A549 (cell line): ENCODE measurements at regions not wholly inside any gene's neighbourhood (a gene's known extent, or its start where the extent isn't known, plus 50 kb on each side); places are given as distances from the start of the nearest gene placed in this dataset.

Source experiments
- ATAC-seq, 2 experiments: fragments of 200-7000 bp in 1 of 2; fragments of >200 bp in 1 of 2; cut with Nextera tagmentation in 1 of 2; cut with Tn5 transposase in 1 of 2; 3 replicates each; pipeline versions ENCODE4 v1.8.0 to v1.9.1; 2018 to 2020; ENCODE audit warnings: mild to moderate bottlenecking in 1 of 2, moderate library complexity in 1 of 2
- CTCF ChIA-PET: fragments of 300-600 bp; sonication (Branson Sonifier 250); formaldehyde crosslinking; extraction: SDS; loops from one replicate; lab custom pipeline; 2021; ENCODE audit warnings: antibody characterized with exemption, inconsistent platforms; lab: Yijun Ruan, JAX
- POLR2A ChIA-PET: fragments of 350-600 bp; formaldehyde crosslinking; extraction: SDS; loops from one replicate; lab custom pipeline; 2021; ENCODE audit warnings: antibody characterized with exemption, inconsistent platforms; lab: Yijun Ruan, JAX
- DNase-seq, 2 experiments: peaks; one replicate each; pipeline versions ENCODE4 v3.0.0 to v3.0.0-alpha.2; 2011 to 2016; ENCODE audit warnings: low read depth in 1 of 2, low spot score in 1 of 2
- FAIRE-seq: peaks from 2 replicates; lab custom pipeline; 2011; peaks lifted over from hg19 to GRCh38; lab: Jason Lieb, UNC
- H3K27ac ChIP-seq, 2 experiments: fragments of >200 bp; sonication (Bioruptor Twin); formaldehyde crosslinking; 3 replicates each; pipeline ENCODE4 v1.5.1; 2016 to 2017
- H3K4me1 ChIP-seq: fragments of >200 bp; sonication (Bioruptor Twin); formaldehyde crosslinking; 3 replicates; pipeline ENCODE4 v1.6.1; 2016
- H3K4me2 ChIP-seq: fragments of >200 bp; sonication (Bioruptor Twin); formaldehyde crosslinking; 3 replicates; pipeline ENCODE4 v1.6.1; 2016
- H3K4me3 ChIP-seq: fragments of >200 bp; sonication (Bioruptor Twin); formaldehyde crosslinking; 3 replicates; pipeline ENCODE4 v1.5.1; 2016
- H3K9me3 ChIP-seq: fragments of >200 bp; sonication (Bioruptor Twin); formaldehyde crosslinking; 3 replicates; pipeline ENCODE4 v1.6.1; 2016
- BCL3 ChIP-seq: fragments of >200 bp; sonication (Bioruptor Twin); formaldehyde crosslinking; IDR thresholded peaks from 3 replicates; pipeline ENCODE4 v1.6.1; 2016
- CBX2 ChIP-seq: fragments of 200-600 bp; sonication (generic); IDR thresholded peaks from 2 replicates; pipeline ENCODE4 v1.6.1; 2016; ENCODE audit warnings: low read depth, mild to moderate bottlenecking, borderline replicate concordance
- CHD2 ChIP-seq: fragments of 150-350 bp; IDR thresholded peaks from 2 replicates; pipeline ENCODE4 v1.6.1; 2014; ENCODE audit warnings: low read length; ENCODE audit not compliant: partially characterized antibody
- CTCF ChIP-seq: fragments of >200 bp; sonication (Bioruptor Twin); formaldehyde crosslinking; IDR thresholded peaks from 3 replicates; pipeline ENCODE4 v1.5.1; 2016
- EHMT2 ChIP-seq: fragments of 200-600 bp; sonication (generic); IDR thresholded peaks from 2 replicates; pipeline ENCODE4 v1.6.1; 2016; ENCODE audit warnings: antibody characterized with exemption, low read depth, mild to moderate bottlenecking, moderate library complexity
- EP300 ChIP-seq, 2 experiments: fragments of >200 bp; sonication (Bioruptor Twin); formaldehyde crosslinking; IDR thresholded peaks; 2 replicates in 1 of 2; 3 replicates in 1 of 2; pipeline ENCODE4 v1.6.1; 2016 to 2017
- GATA3 ChIP-seq: IDR thresholded peaks from 2 replicates; pipeline ENCODE4 v1.6.1; 2012; ENCODE audit warnings: borderline replicate concordance
- HES2 ChIP-seq: fragments of >200 bp; sonication (Bioruptor Twin); formaldehyde crosslinking; IDR thresholded peaks from 2 replicates; pipeline ENCODE4 v1.6.1; 2016
- HEYL ChIP-seq: fragments of 250-450 bp; sonication (Bioruptor Pico); IDR thresholded peaks from 2 replicates; pipeline ENCODE4 v1.8.0; 2021; ENCODE audit warnings: mild to moderate bottlenecking, moderate library complexity
- HOXA7 ChIP-seq: fragments of 250-450 bp; sonication (Bioruptor Pico); IDR thresholded peaks from 2 replicates; pipeline ENCODE4 v1.5.0; 2020; ENCODE audit warnings: mild to moderate bottlenecking, moderate library complexity
- JUN ChIP-seq, 2 experiments: fragments of >200 bp; sonication (Bioruptor Twin); formaldehyde crosslinking; IDR thresholded peaks; 2 replicates in 1 of 2; 3 replicates in 1 of 2; pipeline ENCODE4 v1.6.1; 2016 to 2017
- KDM5A ChIP-seq: fragments of 200-600 bp; sonication (generic); IDR thresholded peaks from 2 replicates; pipeline ENCODE4 v1.6.1; 2016; ENCODE audit warnings: antibody characterized with exemption, mild to moderate bottlenecking
- MAX ChIP-seq: IDR thresholded peaks from 2 replicates; pipeline ENCODE4 v1.6.1; 2012
- MAZ ChIP-seq: fragments of 150-350 bp; IDR thresholded peaks from 2 replicates; pipeline ENCODE4 v1.6.1; 2014; ENCODE audit warnings: antibody characterized with exemption, low read depth, low read length, borderline replicate concordance
- MYC ChIP-seq: IDR thresholded peaks from 2 replicates; pipeline ENCODE4 v1.6.1; 2012; ENCODE audit warnings: mild to moderate bottlenecking, inconsistent platforms, low read length, improper control_type of control experiment, borderline replicate concordance
- NFE2L2 ChIP-seq: fragments of 150-350 bp; conservative IDR thresholded peaks from 2 replicates; pipeline ENCODE4 v1.6.1; 2014; ENCODE audit warnings: low read length
- NR3C1 ChIP-seq: fragments of >200 bp; sonication (Bioruptor Twin); formaldehyde crosslinking; IDR thresholded peaks from 3 replicates; pipeline ENCODE4 v1.6.1; 2017
- POLR2A ChIP-seq: IDR thresholded peaks from 2 replicates; pipeline ENCODE4 v1.6.1; 2012; ENCODE audit warnings: mild to moderate bottlenecking, low read length
- POLR2AphosphoS2 ChIP-seq: conservative IDR thresholded peaks from 2 replicates; pipeline ENCODE4 v1.6.1; 2012; ENCODE audit warnings: low read length, improper control_type of control experiment, inconsistent platforms
- REST ChIP-seq: fragments of 200-600 bp; sonication (generic); IDR thresholded peaks from 2 replicates; pipeline ENCODE4 v1.6.1; 2016; ENCODE audit warnings: antibody characterized with exemption, mild to moderate bottlenecking, moderate library complexity
- RFX5 ChIP-seq: fragments of 450-650 bp; IDR thresholded peaks from 2 replicates; pipeline ENCODE4 v1.7.1; 2014; ENCODE audit warnings: antibody characterized with exemption, mild to moderate bottlenecking, moderate library complexity
- SMC3 ChIP-seq: fragments of >200 bp; sonication (Bioruptor Twin); formaldehyde crosslinking; IDR thresholded peaks from 3 replicates; pipeline ENCODE4 v1.6.1; 2018; ENCODE audit warnings: inconsistent platforms
- SREBF2 ChIP-seq: fragments of 450-650 bp; IDR thresholded peaks from 2 replicates; pipeline ENCODE4 v1.6.1; 2014; ENCODE audit warnings: mild to moderate bottlenecking, moderate library complexity
- TFCP2L1 ChIP-seq: fragments of 250-450 bp; sonication (Bioruptor Pico); IDR thresholded peaks from 2 replicates; pipeline ENCODE4 v1.5.0; 2021; ENCODE audit warnings: mild to moderate bottlenecking
- ZNF302 ChIP-seq: fragments of 250-450 bp; sonication (Bioruptor Pico); IDR thresholded peaks from 2 replicates; pipeline ENCODE4 v1.9.0; 2021; ENCODE audit warnings: inconsistent platforms, mild to moderate bottlenecking, moderate library complexity
- WGBS: methylation state at CpG from one replicate; pipeline ENCODE4 v1.1.6; 2017; ENCODE audit errors: missing lambda C conversion rate; 5-methylcytosine and 5-hydroxymethylcytosine counted together

GRCh38 chr13:28602580-28602979 lies 56.4 kb upstream of the POMP start:
- H3K9me3 ChIP-seq = no peaks in the 10 kb centered on the region
- POLR2A ChIA-PET = no interaction called here

GRCh38 chr13:28601581-28601980 lies 57.3 kb upstream of the POMP start:
- Histone ChIP-seq H3K4me2 (no peak overlapping the region), H3K27ac (no peak overlapping the region), H3K4me3 (no peak overlapping the region), H3K4me1 (no peaks in the 10 kb centered on the region), H3K9me3 (no peaks in the 10 kb centered on the region)
- 5% methylated on average over 3 of the region's 3 CpGs for WGBS
- FAIRE-seq (no peak), DNase-seq (no peak), ATAC-seq (no peak)
- ChIA-PET CTCF (no interaction called here), POLR2A (no interaction called here)
- TF ChIP-seq SMC3 = no peak

More at GRCh38 chr13:28602580-28602979, 56.4 kb upstream of the POMP start:
- Histone ChIP-seq H3K27ac (no peak overlapping the region), H3K4me1 (no peaks in the 10 kb centered on the region), H3K4me2 (no peak overlapping the region), H3K4me3 (no peak overlapping the region)
- ATAC-seq (no peak), DNase-seq (no peak), FAIRE-seq (no peak)
- 75% methylated on average over 2 of the region's 2 CpGs for WGBS
- CTCF ChIA-PET = no interaction called here
- TF ChIP-seq POLR2A (no peak), REST (no peak), CBX2 (no peak), CTCF (no peak), POLR2AphosphoS2 (no peak), SMC3 (no peak), HEYL (no peak), HES2 (no peak), MAX (no peak), EP300 (IDR thresholded peaks at IDR 0.05) (no peak), TFCP2L1 (CRISPR knock-in tag) (no peak), CHD2 (no peak), JUN (IDR thresholded peaks at IDR 0.05) (no peak), NR3C1 (no peak), NFE2L2 (no peak), MAZ (no peak), EHMT2 (no peak), SREBF2 (no peak), GATA3 (no peak)

GRCh38 chr13:28597641-28598040 lies 61.3 kb upstream of the POMP start:
- Histone ChIP-seq H3K4me3 (no peak overlapping the region), H3K27ac (no peak overlapping the region), H3K9me3 (no peaks in the 10 kb centered on the region), H3K4me1 (no peaks in the 10 kb centered on the region), H3K4me2 (no peak overlapping the region)
- no peak for ATAC-seq
- FAIRE-seq = no peak
- DNase-seq = no peak
- ChIA-PET CTCF (interaction anchor here (0.6 kb wide), 1 partner anchor 428 kb away, joined by 3 read pairs; no protein-coding TSS in a partner anchor), POLR2A (no interaction called here)
- WGBS = 2% methylated on average over 3 of the region's 3 CpGs
- TF ChIP-seq KDM5A = no peak
- TF ChIP-seq ZNF302 = no peak
- no peak for TF ChIP-seq REST
- no peak for TF ChIP-seq HOXA7
- TF ChIP-seq RFX5 = no peak
- TF ChIP-seq HES2 = no peak
- TF ChIP-seq BCL3 = no peak
- TF ChIP-seq MYC = no peak
